DMS153 treated with DMSO at 0.1 percent for 48 hours (cell line): ENCODE measurements at regions not wholly inside any gene's neighbourhood (a gene's known extent, or its start where the extent isn't known, plus 50 kb on each side); places are given as distances from the start of the nearest gene placed in this dataset.
"Not testable (repeated sequence)": the region's sequence is repeated elsewhere in the genome, so short reads cannot be mapped to it uniquely, and the experiment has no call there.

Source experiments
- DNase-seq: peaks from one replicate; lab custom pipeline; 2025; ENCODE audit not compliant: unreplicated experiment; lab: John Stamatoyannopoulos, UW

- no peak for DNase-seq
Observed at GRCh38 chr6:82118150-82118562, 129.4 kb downstream of the IBTK start.

DNA sequence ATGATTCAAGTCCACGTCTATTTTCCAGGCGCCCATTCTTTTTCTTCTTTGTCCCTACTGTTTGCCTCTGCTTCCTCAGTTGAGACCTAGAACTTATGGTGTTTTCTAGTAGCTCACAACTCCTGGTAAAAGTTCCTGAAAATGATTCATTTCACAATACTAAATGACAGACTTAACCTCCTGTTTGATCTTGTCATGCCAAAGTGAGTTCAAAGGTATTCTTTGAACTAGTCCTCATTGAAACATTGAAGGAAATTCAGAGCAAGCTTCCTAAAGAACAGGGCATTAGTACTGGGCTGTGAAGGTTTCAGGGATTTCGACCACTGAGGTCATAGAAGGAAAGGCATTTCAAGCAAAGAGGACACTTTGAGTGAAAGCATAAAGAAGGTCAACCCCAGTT is 132.8 kb downstream of the IBTK start:
- DNase-seq = no peak

DNA sequence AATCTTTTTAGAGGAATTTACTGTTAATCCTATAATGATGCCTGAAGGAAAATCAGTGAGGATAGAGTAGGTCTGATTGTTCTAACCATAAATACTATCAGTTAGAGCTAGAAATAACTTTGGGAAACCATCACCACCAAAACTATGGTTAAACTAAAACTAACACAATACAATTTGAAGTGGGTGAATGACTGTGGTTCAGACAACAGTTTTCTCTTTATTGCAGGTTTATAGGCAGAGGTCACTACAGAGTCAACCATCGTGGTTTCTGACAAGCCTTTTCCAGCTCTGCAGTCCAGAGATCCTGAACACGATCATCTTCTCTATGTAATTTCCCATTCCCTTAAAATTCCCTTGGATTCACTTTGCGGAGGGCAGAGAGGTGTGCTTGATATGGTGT is 134.3 kb downstream of the IBTK start:
- no peak for DNase-seq

- DNase-seq = no peak
Observed at GRCh38 chr6:82111818-82112217, 135.7 kb downstream of the IBTK start.

DNA sequence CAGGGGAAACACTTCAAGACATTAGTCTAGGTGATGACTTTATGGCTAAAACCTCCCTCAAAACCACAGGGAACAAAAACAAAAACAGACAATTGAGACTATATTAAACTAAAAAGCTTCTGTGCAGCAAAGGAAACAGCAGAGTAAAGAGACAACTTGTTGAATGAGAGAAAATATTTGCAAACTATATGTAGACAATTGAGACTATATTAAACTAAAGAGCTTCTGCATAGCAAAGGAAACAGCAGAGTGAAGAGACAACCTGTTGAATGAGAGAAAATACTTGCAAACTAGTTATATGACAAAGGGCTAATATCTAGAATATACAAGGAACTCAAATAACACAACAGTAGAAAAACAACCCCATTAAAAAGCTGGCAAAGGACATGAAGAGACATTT is 136.4 kb downstream of the IBTK start:
- no peak for DNase-seq

DNA sequence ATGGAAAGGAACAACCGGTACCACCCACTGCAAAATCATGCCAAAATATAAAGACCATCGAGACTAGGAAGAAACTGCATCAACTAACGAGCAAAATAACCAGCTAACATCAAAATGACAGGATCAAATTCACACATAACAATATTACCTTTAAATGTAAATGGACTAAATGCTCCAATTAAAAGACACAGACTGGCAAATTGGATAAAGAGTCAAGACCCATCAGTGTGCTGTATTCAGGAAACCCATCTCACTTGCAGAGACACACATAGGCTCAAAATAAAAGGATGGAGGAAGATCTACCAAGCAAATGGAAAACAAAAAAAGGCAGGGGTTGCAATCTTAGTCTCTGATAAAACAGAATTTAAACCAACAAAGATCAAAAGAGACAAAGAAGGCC is 144.4 kb downstream of the IBTK start:
- not testable (repeated sequence) for DNase-seq

DNA sequence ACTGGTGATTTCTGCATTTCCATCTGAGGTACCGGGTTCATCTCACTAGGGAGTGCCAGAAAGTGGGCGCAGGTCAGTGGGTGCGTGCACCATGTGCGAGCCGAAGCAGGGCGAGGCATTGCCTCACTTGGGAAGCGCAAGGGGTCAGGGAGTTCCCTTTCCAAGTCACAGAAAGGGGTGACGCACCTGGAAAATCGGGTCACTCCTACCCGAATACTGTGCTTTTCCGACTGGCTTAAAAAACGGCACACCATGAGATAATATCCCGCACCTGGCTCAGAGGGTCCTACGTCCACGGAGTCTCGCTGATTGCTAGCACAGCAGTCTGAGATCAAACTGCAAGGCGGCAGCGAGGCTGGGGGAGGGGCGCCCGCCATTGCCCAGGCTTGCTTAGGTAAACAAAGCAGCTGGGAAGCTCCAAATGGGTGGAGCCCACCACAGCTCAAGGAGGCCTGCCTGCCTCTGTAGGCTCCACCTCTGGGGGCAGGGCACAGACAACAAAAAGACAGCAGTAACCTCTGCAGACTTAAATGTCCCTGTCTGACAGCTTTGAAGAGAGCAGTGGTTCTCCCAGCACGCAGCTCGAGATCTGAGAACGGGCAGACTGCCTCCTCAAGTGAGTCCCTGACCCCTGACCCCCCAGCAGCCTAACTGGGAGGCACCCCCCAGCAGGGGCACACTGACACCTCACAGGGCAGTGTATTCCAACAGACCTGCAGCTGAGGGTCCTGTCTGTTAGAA is 146.0 kb downstream of the IBTK start:
- DNase-seq = not testable (repeated sequence)

GRCh38 chr6:82100763-82101162 is 146.8 kb downstream of the IBTK start:
- not testable (repeated sequence) for DNase-seq

DNA sequence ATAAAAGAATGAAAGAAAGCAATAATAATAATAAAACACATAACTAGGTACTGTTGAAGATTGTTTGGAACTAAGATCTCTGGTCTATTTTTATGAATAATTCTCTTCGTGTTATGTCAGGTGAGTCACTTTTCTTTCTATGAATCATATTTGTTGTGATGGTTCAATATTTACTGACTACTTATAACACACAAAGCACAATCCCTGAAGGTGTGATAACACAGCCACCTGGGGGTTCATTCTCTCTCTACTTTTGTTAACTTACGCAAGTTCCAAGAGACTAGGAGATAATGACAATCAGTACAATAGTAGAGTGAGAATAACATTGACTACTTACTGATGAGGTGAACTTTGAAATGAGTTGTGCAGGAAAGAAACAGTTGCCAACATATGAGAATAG is 149.9 kb downstream of the IBTK start:
- no peak for DNase-seq

- no peak for DNase-seq
Observed at GRCh38 chr6:82095091-82095490, 152.5 kb downstream of the IBTK start.

DNA sequence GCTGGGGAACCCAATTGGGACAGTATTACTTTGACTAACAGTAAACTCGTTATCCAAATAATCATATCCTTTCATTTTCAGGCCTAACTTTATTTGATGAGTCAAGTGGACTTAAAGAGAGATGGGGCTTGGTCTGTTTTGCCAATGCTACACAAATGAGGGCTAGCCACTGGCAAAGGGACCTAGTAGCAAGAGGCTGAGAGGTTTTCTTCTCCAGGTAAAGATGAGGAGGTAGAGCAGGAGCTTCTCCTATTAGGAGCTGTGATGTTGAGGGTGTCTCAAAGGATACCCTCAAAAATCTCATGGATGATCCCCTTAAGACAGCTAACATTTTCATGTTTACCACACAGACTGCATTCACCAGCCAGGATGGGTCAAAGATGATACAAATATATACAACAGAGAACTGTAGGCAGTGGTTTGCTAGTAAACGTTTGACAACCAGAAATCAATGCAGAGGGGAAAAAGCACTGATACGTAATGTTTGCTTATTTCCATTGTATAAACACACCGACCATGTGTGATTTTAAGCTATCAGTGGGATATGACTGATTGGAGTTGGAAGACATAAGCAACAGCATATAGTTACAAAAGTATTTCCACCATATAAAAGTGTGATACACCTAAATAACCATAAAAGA is 153.3 kb downstream of the IBTK start:
- DNase-seq = no peak

DNA sequence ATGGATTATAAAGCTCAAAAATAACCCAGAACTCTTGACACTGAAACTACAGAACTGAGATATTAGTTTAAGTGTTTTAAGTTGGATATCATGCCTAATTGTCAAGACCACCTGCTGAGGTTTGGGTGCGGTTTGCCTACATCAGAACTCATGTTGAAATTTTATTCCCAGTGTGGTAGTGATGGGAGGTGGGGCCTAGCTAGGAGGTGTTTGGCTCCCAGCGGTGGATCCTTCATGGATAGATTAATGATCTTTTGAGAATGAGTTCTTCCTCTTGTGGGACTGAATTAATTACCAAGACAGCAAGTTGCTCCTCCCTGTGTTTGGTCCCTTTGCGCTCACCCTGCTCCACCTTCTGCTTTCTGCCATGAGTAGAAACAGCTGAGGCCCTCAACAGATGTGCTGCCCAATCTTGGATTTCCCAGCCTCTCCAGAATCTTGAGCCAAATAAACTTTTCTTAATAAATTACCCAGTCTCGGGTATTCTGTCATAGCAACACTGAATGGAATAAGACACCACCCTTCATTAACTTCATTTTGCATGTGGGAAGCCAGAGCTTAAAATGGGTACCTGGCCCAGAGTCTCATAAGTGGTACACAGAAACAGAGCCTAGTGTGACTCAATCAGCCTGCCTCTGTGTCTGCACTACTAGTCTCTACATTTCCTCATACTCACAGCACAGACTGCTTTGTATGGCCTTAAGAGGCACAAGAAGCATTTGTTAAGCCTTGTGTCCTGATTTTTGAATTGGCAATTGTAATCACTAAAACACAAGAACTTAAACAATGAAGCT is 158.4 kb downstream of the IBTK start:
- no peak for DNase-seq

DNA sequence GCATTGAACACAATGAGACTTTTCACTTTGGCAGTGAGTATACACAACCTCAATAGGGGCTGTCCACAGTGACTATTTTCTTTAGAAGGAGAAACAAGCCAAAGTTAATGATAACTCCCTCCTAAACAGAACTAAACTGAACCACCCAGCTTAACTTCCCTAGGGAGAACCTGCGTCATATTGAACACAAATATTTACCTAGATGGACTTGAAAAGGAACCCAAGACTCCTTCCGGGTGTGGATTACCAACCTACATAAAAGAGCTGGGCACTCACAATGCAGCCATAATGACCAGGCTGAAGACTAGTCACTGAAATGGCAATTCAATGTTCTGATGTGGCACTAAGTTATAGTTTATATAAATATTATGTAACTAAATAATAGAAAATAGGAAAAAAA is 160.6 kb downstream of the IBTK start:
- no peak for DNase-seq

- DNase-seq = no peak
Observed at GRCh38 chr6:82085701-82086100, 161.8 kb downstream of the IBTK start.

DNA sequence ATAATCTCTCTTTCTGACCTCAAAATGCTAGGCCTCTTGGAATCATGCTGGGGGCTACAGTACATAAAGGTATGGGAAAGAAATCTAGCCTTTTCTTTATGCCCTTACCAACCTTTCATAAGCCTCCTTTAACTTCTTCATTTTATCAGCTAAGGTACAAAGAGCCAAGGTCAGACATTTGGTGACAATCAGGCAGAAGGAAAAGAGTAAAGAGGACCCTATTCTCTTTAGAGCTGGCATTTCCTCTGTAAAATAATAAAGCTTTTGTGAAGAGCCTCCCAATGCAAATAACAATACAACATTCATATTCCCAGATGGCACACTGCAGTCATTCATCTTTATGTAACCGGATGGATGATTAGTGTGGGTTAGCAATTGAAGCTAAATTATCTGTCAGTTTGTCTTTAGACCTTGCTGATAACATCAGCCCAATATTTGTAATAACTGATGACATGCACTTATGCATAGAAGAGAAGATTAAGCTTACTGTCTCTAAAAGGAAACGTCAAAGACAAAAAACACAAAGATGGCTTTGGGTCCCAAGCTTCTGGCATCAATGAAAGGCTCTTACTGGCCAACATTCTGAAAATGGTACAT is 163.1 kb downstream of the IBTK start:
- DNase-seq = peak; percentile 85

DNA sequence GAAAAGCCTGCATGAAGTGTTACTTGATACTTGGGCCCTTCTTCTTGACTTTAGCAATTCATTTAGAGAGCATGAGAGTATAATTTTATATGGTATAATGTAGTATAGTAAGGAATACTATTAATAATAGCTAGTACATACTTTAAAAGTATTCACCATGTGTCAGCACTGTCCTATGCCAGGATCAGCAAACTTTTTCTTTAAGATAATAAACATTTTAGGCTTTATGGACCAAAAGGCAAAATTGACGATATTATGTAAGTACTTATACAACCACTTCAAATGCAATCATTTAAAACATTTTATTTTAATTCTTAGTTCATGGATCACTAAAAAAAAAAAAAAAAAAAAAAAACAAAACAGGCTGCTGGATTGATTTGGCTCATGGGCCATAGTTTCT is 163.9 kb downstream of the IBTK start:
- no peak for DNase-seq

- no peak for DNase-seq
Observed at GRCh38 chr6:82080767-82081166, 166.8 kb downstream of the IBTK start.

GRCh38 chr6:82078286-82078908 is 169.1 kb downstream of the IBTK start:
- DNase-seq = no peak

DNA sequence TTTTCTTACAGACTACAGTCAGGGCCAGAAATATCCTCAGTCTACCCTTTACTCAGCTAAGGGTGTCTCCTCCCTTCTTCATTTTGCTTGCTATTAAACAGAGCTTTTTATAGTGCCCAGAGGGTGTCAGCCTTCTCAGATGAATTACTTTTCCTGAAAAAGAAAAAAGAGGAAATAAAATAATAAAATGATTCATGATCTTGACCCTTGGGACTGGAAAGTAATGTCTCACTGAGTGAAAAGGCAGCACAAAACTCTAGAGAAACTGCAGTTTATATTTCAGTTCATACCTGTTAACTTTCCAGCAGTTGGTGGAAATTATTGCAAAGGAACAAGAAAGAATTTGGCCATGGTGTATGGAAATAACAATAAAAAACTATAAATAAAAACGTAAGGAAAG is 170.6 kb downstream of the IBTK start:
- DNase-seq = no peak

DNA sequence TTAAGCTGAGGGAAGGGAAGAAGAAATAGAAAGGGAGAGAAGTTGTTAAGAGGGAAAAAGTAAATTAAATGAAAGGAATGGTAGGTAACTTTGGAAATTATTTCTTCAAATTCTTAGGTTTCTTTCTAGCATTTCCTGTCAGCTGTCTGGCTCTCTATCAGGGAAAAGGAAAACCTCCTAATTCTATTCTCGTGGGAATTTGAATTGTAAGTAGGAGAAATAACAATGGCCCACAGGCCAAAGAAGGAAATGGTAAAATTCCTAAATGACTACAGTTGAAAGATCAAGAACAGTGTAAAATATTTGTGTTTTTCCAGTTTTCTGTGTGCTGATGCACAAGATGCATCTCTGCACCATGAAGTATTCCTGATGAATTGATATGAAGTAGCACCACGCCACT is 173.0 kb downstream of the IBTK start:
- DNase-seq = no peak

- no peak for DNase-seq
Observed at GRCh38 chr6:82073484-82073883, 174.1 kb downstream of the IBTK start.
